KBM-7 (cell line): ENCODE measurements at regions not wholly inside any gene's neighbourhood (a gene's known extent, or its start where the extent isn't known, plus 50 kb on each side); places are given as distances from the start of the nearest gene placed in this dataset.
"Not testable (repeated sequence)": the region's sequence is repeated elsewhere in the genome, so short reads cannot be mapped to it uniquely, and the experiment has no call there.

Experiments
- DNase-seq: peaks from one replicate; pipeline ENCODE4 v3.0.0-alpha.2; 2015
- in situ Hi-C: fragments of 300-500 bp; cut with MboI; formaldehyde crosslinking; loops from 2 replicates; pipeline ENCODE4 v1.14.3; 2020; ENCODE audit warnings: low sequenced_read_pairs, low pct_unique_long_range_greater_than_20kb, mixed read lengths

GRCh38 chr5:98193921-98194760 is 579.3 kb upstream of the RGMB start:
- no peak for DNase-seq
- in situ Hi-C loops, result no loop called here

GRCh38 chr5:98200726-98201541 is 572.5 kb upstream of the RGMB start:
- in situ Hi-C loops, result no loop called here
- no peak for DNase-seq

- DNase-seq, result no peak
- in situ Hi-C loops, result no loop called here
Observed at GRCh38 chr5:98204798-98205197, 568.7 kb upstream of the RGMB start.

DNA sequence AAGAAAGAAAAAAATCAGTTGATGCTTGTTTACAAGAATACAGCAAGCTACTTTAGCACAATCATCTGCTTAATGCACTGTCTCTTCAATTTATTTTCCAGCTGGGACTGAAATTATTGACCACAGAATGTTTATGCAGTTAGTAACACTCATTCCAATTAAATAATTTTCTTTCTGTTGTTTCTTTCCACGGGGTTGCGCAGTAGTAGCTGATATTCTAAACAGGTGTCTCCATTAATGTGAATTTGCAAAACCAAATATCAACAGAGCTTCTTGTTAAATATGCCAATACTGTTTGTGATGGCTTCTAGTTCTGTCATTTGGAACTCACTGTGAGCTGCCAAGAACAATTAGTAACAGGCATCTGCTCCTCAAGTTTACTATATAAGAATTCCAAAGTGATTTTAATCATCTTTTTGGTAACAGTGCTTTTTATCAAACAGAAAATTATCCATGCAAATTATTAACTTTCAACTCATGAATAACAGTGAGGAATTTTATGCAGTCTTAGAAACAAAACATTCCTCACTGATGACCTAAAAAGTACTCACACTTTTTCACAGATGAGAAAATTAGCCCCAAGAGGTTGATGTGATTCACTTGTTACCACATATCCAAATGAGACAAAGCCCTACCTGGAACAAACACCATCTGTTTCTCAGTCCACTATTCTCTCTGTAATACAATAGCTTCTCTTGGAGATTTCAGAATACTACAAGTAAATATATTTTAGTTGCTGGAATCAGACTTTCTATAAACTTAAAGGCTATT is 567.6 kb upstream of the RGMB start:
- in situ Hi-C loops, result no loop called here
- DNase-seq, result no peak

- in situ Hi-C loops, result no loop called here
- DNase-seq, result no peak
Observed at GRCh38 chr5:98206566-98206965, 566.9 kb upstream of the RGMB start.

GRCh38 chr5:98209418-98209817 is 564.0 kb upstream of the RGMB start:
- DNase-seq, result no peak
- in situ Hi-C loops, result no loop called here

GRCh38 chr5:98214240-98215051 is 559.0 kb upstream of the RGMB start:
- no peak for DNase-seq
- in situ Hi-C loops, result no loop called here

DNA sequence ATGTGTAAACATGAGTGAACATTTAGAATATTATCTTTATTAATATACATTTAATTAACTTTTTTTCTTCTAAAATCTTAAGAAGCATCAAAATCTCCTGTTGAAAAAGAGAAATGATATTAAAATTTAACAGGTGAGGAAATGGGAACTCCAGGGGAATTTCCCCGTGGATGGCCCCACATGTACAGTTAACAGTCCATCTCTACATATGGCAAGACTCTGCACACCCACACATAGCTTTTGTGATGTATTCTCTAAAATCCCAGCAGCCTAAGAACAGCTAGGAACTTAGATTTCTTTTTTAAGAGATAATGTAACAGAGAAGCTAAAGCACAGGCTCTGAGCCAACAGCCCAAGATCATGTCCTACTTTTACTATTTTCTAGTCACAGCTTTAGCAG is 556.3 kb upstream of the RGMB start:
- in situ Hi-C loops, result no loop called here
- DNase-seq, result no peak

DNA sequence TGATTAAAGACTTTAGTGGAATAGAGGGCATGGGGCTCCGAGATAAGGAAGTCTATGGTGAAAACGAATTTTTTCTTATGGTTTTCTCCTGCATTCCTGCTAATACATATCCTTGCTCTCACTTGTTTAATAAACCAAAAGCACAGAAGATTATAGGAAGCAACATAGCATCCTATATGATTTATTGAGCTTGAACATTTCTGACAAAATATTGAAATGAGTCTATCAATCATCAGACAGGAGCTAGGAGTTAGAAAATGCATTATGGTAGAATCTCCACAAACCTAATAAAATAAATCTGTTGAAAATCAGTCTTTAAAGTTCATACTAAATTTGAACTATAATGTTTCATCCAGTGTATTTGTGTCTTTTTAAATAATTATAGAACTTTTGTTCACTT is 554.6 kb upstream of the RGMB start:
- in situ Hi-C loops, result no loop called here
- no peak for DNase-seq

- no peak for DNase-seq
- in situ Hi-C loops, result no loop called here
Observed at GRCh38 chr5:98227489-98227888, 546.0 kb upstream of the RGMB start.

GRCh38 chr5:98231089-98231488 is 542.4 kb upstream of the RGMB start:
- peak; percentile 42 for DNase-seq
- in situ Hi-C loops, result no loop called here

GRCh38 chr5:98237794-98238193 is 535.7 kb upstream of the RGMB start:
- in situ Hi-C loops, DNase-seq: not testable (repeated sequence)

- in situ Hi-C loops, result no loop called here
- DNase-seq, result no peak
Observed at GRCh38 chr5:98243972-98244371, 529.5 kb upstream of the RGMB start.

DNA sequence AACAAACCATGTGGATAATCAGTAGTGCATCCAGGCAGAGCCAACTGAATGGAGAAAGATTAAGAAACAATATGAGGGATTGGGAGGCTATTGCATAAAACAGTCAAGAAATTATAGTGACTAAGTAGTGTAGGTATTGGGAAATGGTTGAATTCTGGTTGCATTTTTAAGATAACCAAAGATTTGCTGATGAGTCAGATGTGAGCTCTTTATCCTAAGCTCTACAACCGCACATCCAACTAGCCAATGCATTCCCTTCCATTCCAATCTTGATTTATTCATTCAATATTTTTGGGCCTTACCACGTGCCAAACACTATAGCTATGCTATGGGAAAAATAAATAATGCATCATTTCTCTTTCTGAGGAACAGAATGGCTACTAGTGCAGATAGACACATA is 524.5 kb upstream of the RGMB start:
- no peak for DNase-seq
- in situ Hi-C loops, result no loop called here

DNA sequence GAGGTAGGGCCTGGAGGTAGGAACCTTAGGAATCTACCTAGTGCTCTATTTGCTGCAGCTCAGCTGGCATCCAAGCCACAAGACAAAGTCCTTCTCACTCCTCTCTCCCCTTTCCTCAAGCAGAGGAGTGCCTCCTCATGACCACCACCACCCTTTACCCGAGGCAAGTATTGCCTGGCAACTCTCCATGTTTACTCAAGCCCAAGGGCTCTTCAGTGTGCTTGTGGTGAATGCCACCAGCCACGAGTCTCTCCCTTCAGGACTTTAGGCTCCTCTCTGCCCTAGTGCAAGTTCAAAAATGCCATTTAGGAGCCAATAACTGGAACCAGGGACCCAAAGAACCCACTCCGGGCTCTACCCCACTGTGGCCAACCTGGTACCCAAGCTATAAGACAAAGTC is 514.5 kb upstream of the RGMB start:
- in situ Hi-C loops, result no loop called here
- DNase-seq, result no peak

GRCh38 chr5:98259595-98259994 is 513.9 kb upstream of the RGMB start:
- in situ Hi-C loops, result no loop called here
- DNase-seq, result no peak

DNA sequence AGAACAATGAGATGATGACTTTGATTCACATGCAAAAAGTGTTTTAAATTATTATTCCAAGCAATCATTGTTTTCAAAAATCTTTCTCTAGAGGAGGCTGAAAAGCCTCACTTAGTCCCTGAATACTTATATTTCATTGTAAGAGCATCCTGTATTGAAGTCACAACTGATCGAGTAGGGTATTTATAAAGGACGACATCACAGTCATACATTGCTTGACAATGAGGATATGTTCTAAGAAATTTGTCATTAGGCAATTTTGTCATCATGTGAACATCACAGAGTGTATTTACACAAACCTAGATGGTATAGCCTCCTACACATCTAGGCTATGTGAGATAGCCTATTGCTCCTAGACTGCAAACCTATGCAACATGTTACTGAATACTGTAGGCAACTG is 510.4 kb upstream of the RGMB start:
- no peak for DNase-seq
- in situ Hi-C loops, result no loop called here

- in situ Hi-C loops, result no loop called here
- DNase-seq, result no peak
Observed at GRCh38 chr5:98268162-98268860, 505.2 kb upstream of the RGMB start.
